Mesothelial cell of epicardium (in vitro differentiated cells): ENCODE measurements at regions not wholly inside any gene's neighbourhood (a gene's known extent, or its start where the extent isn't known, plus 50 kb on each side); places are given as distances from the start of the nearest gene placed in this dataset.

Source experiments
- DNase-seq, 2 experiments: peaks; one replicate each; pipeline ENCODE4 v3.0.0; 2021; ENCODE audit warnings: low spot score in 2 of 2; ENCODE audit not compliant: unreplicated experiment in 2 of 2
- H3K27ac Mint-ChIP-seq: 2 replicates; pipeline ENCODE4 v1.8.0; 2021; ENCODE audit warnings: mixed read lengths
- H3K27me3 Mint-ChIP-seq: 2 replicates; pipeline ENCODE4 v1.8.0; 2021; ENCODE audit warnings: low read depth, mixed read lengths
- H3K36me3 Mint-ChIP-seq: 2 replicates; pipeline ENCODE4 v1.8.0; 2021; ENCODE audit warnings: mixed read lengths
- H3K4me1 Mint-ChIP-seq: 2 replicates; pipeline ENCODE4 v1.8.0; 2021; ENCODE audit warnings: mixed read lengths
- H3K4me3 Mint-ChIP-seq: 2 replicates; pipeline ENCODE4 v1.8.0; 2021; ENCODE audit warnings: mild to moderate bottlenecking, moderate library complexity, mixed read lengths
- H3K9me3 Mint-ChIP-seq: 2 replicates; pipeline ENCODE4 v1.8.0; 2021; ENCODE audit warnings: mixed read lengths
- CTCF ChIP-seq: fragments of 200-600 bp; sonication (generic); IDR thresholded peaks from one replicate; pipeline ENCODE4 v1.5.0; 2021; ENCODE audit warnings: antibody characterized with exemption; ENCODE audit not compliant: unreplicated experiment

GRCh38 chr3:94179059-94179458 is 116.2 kb downstream of the NSUN3 start:
- no peak overlapping the region for H3K4me3 Mint-ChIP-seq
- H3K36me3 Mint-ChIP-seq: no peaks in the 10 kb centered on the region
- H3K9me3 Mint-ChIP-seq: no peaks in the 10 kb centered on the region
- no peaks in the 10 kb centered on the region for H3K27me3 Mint-ChIP-seq
- peaks cover 42% of the 10 kb centered on the region for H3K4me1 Mint-ChIP-seq
- no peak for TF ChIP-seq CTCF
- peak overlapping the region; percentile 84 for H3K27ac Mint-ChIP-seq
- DNase-seq: no peak

- Mint-ChIP-seq H3K27ac (no peak overlapping the region), H3K4me3 (no peak overlapping the region), H3K36me3 (no peaks in the 10 kb centered on the region), H3K27me3 (peaks cover 4% of the 10 kb centered on the region), H3K9me3 (peaks cover 8% of the 10 kb centered on the region), H3K4me1 (peaks cover 12% of the 10 kb centered on the region)
- DNase-seq: no peak
- TF ChIP-seq CTCF: no peak
Measured at GRCh38 chr3:94183551-94183950, 120.7 kb downstream of the NSUN3 start.

- DNase-seq: no peak
- TF ChIP-seq CTCF: no peak
- Mint-ChIP-seq H3K27ac (no peak overlapping the region), H3K36me3 (no peaks in the 10 kb centered on the region), H3K4me3 (no peak overlapping the region), H3K4me1 (no peaks in the 10 kb centered on the region), H3K27me3 (peaks cover 5% of the 10 kb centered on the region), H3K9me3 (peaks cover 17% of the 10 kb centered on the region)
Measured at GRCh38 chr3:94184781-94185180, 121.9 kb downstream of the NSUN3 start.

GRCh38 chr3:94185753-94186152 is 122.9 kb downstream of the NSUN3 start:
- no peak overlapping the region for H3K4me3 Mint-ChIP-seq
- no peaks in the 10 kb centered on the region for H3K36me3 Mint-ChIP-seq
- no peak for TF ChIP-seq CTCF
- peaks cover 5% of the 10 kb centered on the region for H3K27me3 Mint-ChIP-seq
- DNase-seq: no peak
- peaks cover 17% of the 10 kb centered on the region for H3K9me3 Mint-ChIP-seq
- no peaks in the 10 kb centered on the region for H3K4me1 Mint-ChIP-seq
- H3K27ac Mint-ChIP-seq: no peak overlapping the region

GRCh38 chr3:94187697-94188096 is 124.8 kb downstream of the NSUN3 start:
- no peak for DNase-seq
- H3K36me3 Mint-ChIP-seq: no peaks in the 10 kb centered on the region
- no peak overlapping the region for H3K4me3 Mint-ChIP-seq
- H3K27me3 Mint-ChIP-seq: peaks cover 5% of the 10 kb centered on the region
- no peaks in the 10 kb centered on the region for H3K4me1 Mint-ChIP-seq
- no peak for TF ChIP-seq CTCF
- H3K9me3 Mint-ChIP-seq: peaks cover 17% of the 10 kb centered on the region
- H3K27ac Mint-ChIP-seq: no peak overlapping the region

GRCh38 chr3:94195381-94195780 is 132.5 kb downstream of the NSUN3 start:
- Mint-ChIP-seq H3K27me3 (peaks cover 4% of the 10 kb centered on the region), H3K4me3 (no peak overlapping the region), H3K4me1 (no peaks in the 10 kb centered on the region), H3K27ac (no peak overlapping the region), H3K36me3 (no peaks in the 10 kb centered on the region), H3K9me3 (peaks cover 41% of the 10 kb centered on the region)
- TF ChIP-seq CTCF: no peak
- no peak for DNase-seq
